GM23248 (cell line): ENCODE measurements at regions not wholly inside any gene's neighbourhood (a gene's known extent, or its start where the extent isn't known, plus 50 kb on each side); places are given as distances from the start of the nearest gene placed in this dataset.

Experiments
- DNase-seq: peaks from one replicate; pipeline ENCODE4 v3.0.0-alpha.2; 2015
- H2AFZ ChIP-seq: fragments of 200-600 bp; sonication (generic); 2 replicates; pipeline ENCODE4 v1.6.1; 2016; ENCODE audit warnings: antibody characterized with exemption
- H3F3A ChIP-seq: fragments of 200-600 bp; sonication (generic); 2 replicates; pipeline ENCODE4 v1.6.1; 2016; ENCODE audit warnings: mild to moderate bottlenecking, antibody characterized with exemption, mixed run types; ENCODE audit not compliant: insufficient read depth
- H3K27ac ChIP-seq: fragments of 200-600 bp; sonication (generic); 2 replicates; pipeline ENCODE4 v1.5.1; 2016; ENCODE audit warnings: mild to moderate bottlenecking
- H3K27me3 ChIP-seq: fragments of 200-600 bp; sonication (generic); replicated peaks from 2 replicates; pipeline ENCODE4 v1.6.1; 2016; ENCODE audit warnings: mild to moderate bottlenecking; ENCODE audit not compliant: insufficient read depth
- H3K36me3 ChIP-seq: fragments of 200-600 bp; sonication (generic); 2 replicates; pipeline ENCODE4 v1.6.1; 2016; ENCODE audit warnings: low read depth, mild to moderate bottlenecking
- H3K4me1 ChIP-seq: fragments of 200-600 bp; sonication (generic); 2 replicates; pipeline ENCODE4 v1.6.1; 2016; ENCODE audit warnings: mild to moderate bottlenecking; ENCODE audit not compliant: insufficient read depth
- H3K4me2 ChIP-seq: fragments of 200-600 bp; sonication (generic); one replicate; pipeline ENCODE4 v1.6.1; 2016; ENCODE audit warnings: mild to moderate bottlenecking; ENCODE audit not compliant: unreplicated experiment
- H3K4me3 ChIP-seq: fragments of 200-600 bp; sonication (generic); 2 replicates; pipeline ENCODE4 v1.5.1; 2016; ENCODE audit warnings: mild to moderate bottlenecking
- H3K79me2 ChIP-seq: fragments of 200-600 bp; sonication (generic); 2 replicates; pipeline ENCODE4 v1.6.1; 2016; ENCODE audit warnings: mild to moderate bottlenecking; ENCODE audit not compliant: insufficient read depth
- H3K9ac ChIP-seq: fragments of 200-600 bp; sonication (generic); 2 replicates; pipeline ENCODE4 v1.6.1; 2016; ENCODE audit warnings: mild to moderate bottlenecking
- H3K9me2 ChIP-seq: fragments of 200-600 bp; sonication (generic); 2 replicates; pipeline ENCODE4 v1.6.1; 2016; ENCODE audit warnings: mixed run types, mild to moderate bottlenecking, moderate library complexity; ENCODE audit not compliant: insufficient read depth
- H3K9me3 ChIP-seq: fragments of 200-600 bp; sonication (generic); one replicate; pipeline ENCODE4 v1.6.1; 2017; ENCODE audit warnings: low read depth
- H4K20me1 ChIP-seq: fragments of 200-600 bp; sonication (generic); 2 replicates; pipeline ENCODE4 v1.6.0; 2016; ENCODE audit not compliant: insufficient read depth
- EZH2 ChIP-seq: fragments of 200-600 bp; sonication (generic); IDR thresholded peaks from 2 replicates; pipeline ENCODE4 v1.6.1; 2018; ENCODE audit warnings: antibody characterized with exemption, mild to moderate bottlenecking; ENCODE audit not compliant: insufficient read depth, poor library complexity, severe bottlenecking
- EZH2phosphoT487 ChIP-seq: fragments of 200-600 bp; sonication (generic); IDR thresholded peaks from 2 replicates; pipeline ENCODE4 v1.6.1; 2018; ENCODE audit warnings: antibody characterized with exemption, moderate library complexity, mild to moderate bottlenecking, low read depth; ENCODE audit not compliant: insufficient read depth
- WGBS, 2 experiments: methylation state at CpG; one replicate each; pipeline ENCODE4 v1.1.6; 2015 to 2017; ENCODE audit warnings: low lambda C conversion rate in 2 of 2, low coverage in 1 of 2; ENCODE audit errors: missing lambda C conversion rate in 2 of 2; 5-methylcytosine and 5-hydroxymethylcytosine counted together
- in situ Hi-C: fragments of 300-500 bp; cut with MboI; formaldehyde crosslinking; loops from 2 replicates; pipeline ENCODE4 v1.15.0; 2020

- H4K20me1 ChIP-seq, result no peaks in the 10 kb centered on the region
- no peak for TF ChIP-seq EZH2phosphoT487
- no peak for TF ChIP-seq EZH2
- in situ Hi-C loops, result no loop called here
- H3F3A ChIP-seq, result no peaks in the 10 kb centered on the region
- H3K9me3 ChIP-seq, result no peaks in the 10 kb centered on the region
- no peaks in the 10 kb centered on the region for H3K27me3 ChIP-seq
- no peaks in the 10 kb centered on the region for H3K9me2 ChIP-seq
- no peak overlapping the region for H2AFZ ChIP-seq
- no peak overlapping the region for H3K9ac ChIP-seq
- H3K79me2 ChIP-seq, result no peaks in the 10 kb centered on the region
- no peaks in the 10 kb centered on the region for H3K4me1 ChIP-seq
- no peak overlapping the region for H3K4me3 ChIP-seq
- WGBS, 2 experiments, result 49 to 50% methylated on average over 2 of the region's 2 CpGs
- no peak for DNase-seq
- no peak overlapping the region for H3K27ac ChIP-seq
- no peak overlapping the region for H3K4me2 ChIP-seq
- H3K36me3 ChIP-seq, result no peaks in the 10 kb centered on the region
Measured at GRCh38 chr7:45410893-45411292, 163.3 kb upstream of the ADCY1 start.

- Histone ChIP-seq H3K27ac (no peak overlapping the region), H4K20me1 (no peaks in the 10 kb centered on the region), H3F3A (no peaks in the 10 kb centered on the region), H3K36me3 (no peaks in the 10 kb centered on the region), H3K4me3 (no peak overlapping the region), H3K9ac (no peak overlapping the region), H3K4me1 (no peaks in the 10 kb centered on the region), H3K79me2 (no peaks in the 10 kb centered on the region), H3K27me3 (peaks cover 9% of the 10 kb centered on the region; the same call in 1 of the 2 replicates), H2AFZ (no peak overlapping the region), H3K9me2 (no peaks in the 10 kb centered on the region), H3K4me2 (no peak overlapping the region), H3K9me3 (no peaks in the 10 kb centered on the region)
- 46 to 51% methylated on average over 3 of the region's 3 CpGs for WGBS, 2 experiments
- in situ Hi-C loops, result no loop called here
- no peak for DNase-seq
- TF ChIP-seq EZH2phosphoT487, result no peak
- TF ChIP-seq EZH2, result no peak
Measured at GRCh38 chr7:45413419-45413818, 160.7 kb upstream of the ADCY1 start.

GRCh38 chr7:45414226-45414625, 159.9 kb upstream of the ADCY1 start:
- Histone ChIP-seq H4K20me1 (no peaks in the 10 kb centered on the region), H3K36me3 (no peaks in the 10 kb centered on the region), H3K4me1 (no peaks in the 10 kb centered on the region), H3K9me3 (no peaks in the 10 kb centered on the region), H2AFZ (no peak overlapping the region), H3K9ac (no peak overlapping the region), H3K79me2 (no peaks in the 10 kb centered on the region), H3K9me2 (no peaks in the 10 kb centered on the region), H3K4me3 (no peak overlapping the region), H3K4me2 (no peak overlapping the region), H3K27me3 (peaks cover 9% of the 10 kb centered on the region; the same call in 1 of the 2 replicates), H3K27ac (no peak overlapping the region), H3F3A (no peaks in the 10 kb centered on the region)
- in situ Hi-C loops, result no loop called here
- TF ChIP-seq EZH2phosphoT487, result no peak
- TF ChIP-seq EZH2, result no peak
- DNase-seq, result no peak
- 34 to 49% methylated on average over 4 of the region's 4 CpGs for WGBS, 2 experiments

GRCh38 chr7:45415265-45415664, 158.9 kb upstream of the ADCY1 start:
- 71 to 74% methylated on average over 2 of the region's 2 CpGs for WGBS, 2 experiments
- Histone ChIP-seq H3K9me2 (no peaks in the 10 kb centered on the region), H3K27ac (no peak overlapping the region), H2AFZ (no peak overlapping the region), H3K4me2 (no peak overlapping the region), H3F3A (no peaks in the 10 kb centered on the region), H3K4me3 (no peak overlapping the region), H3K27me3 (peaks cover 9% of the 10 kb centered on the region; the same call in 1 of the 2 replicates), H3K9me3 (no peaks in the 10 kb centered on the region), H3K9ac (no peak overlapping the region), H3K36me3 (no peaks in the 10 kb centered on the region), H3K79me2 (no peaks in the 10 kb centered on the region), H4K20me1 (no peaks in the 10 kb centered on the region), H3K4me1 (no peaks in the 10 kb centered on the region)
- in situ Hi-C loops, result no loop called here
- TF ChIP-seq EZH2phosphoT487 (no peak), EZH2 (no peak)
- no peak for DNase-seq

GRCh38 chr7:45416846-45417245, 157.3 kb upstream of the ADCY1 start:
- no peak overlapping the region for H3K4me3 ChIP-seq
- 56 to 61% methylated on average over 1 of the region's 1 CpG for WGBS, 2 experiments
- TF ChIP-seq EZH2, result no peak
- no peak for TF ChIP-seq EZH2phosphoT487
- peaks cover 6% of the 10 kb centered on the region; the same call in 1 of the 2 replicates for H3F3A ChIP-seq
- no peaks in the 10 kb centered on the region for H3K36me3 ChIP-seq
- DNase-seq, result no peak
- H3K79me2 ChIP-seq, result no peaks in the 10 kb centered on the region
- H3K4me2 ChIP-seq, result no peak overlapping the region
- H3K9me2 ChIP-seq, result no peaks in the 10 kb centered on the region
- no peaks in the 10 kb centered on the region for H4K20me1 ChIP-seq
- no peaks in the 10 kb centered on the region for H3K4me1 ChIP-seq
- H3K27me3 ChIP-seq, result peaks cover 9% of the 10 kb centered on the region; the same call in 1 of the 2 replicates
- H3K9ac ChIP-seq, result no peak overlapping the region
- in situ Hi-C loops, result no loop called here
- H2AFZ ChIP-seq, result no peak overlapping the region
- no peaks in the 10 kb centered on the region for H3K9me3 ChIP-seq
- H3K27ac ChIP-seq, result no peak overlapping the region
